IMR-90 (cell line): ENCODE measurements at regions not wholly inside any gene's neighbourhood (a gene's known extent, or its start where the extent isn't known, plus 50 kb on each side); places are given as distances from the start of the nearest gene placed in this dataset.

Experiments used
- CTCF ChIP-seq: conservative IDR thresholded peaks from 2 replicates; pipeline ENCODE4 v1.5.1; 2012; ENCODE audit warnings: mild to moderate bottlenecking, low read depth, low read length, improper control_type of control experiment
- MAFK ChIP-seq: IDR thresholded peaks from 2 replicates; pipeline ENCODE4 v1.6.1; 2012; ENCODE audit warnings: low read depth, low read length, improper control_type of control experiment
- NFE2L2 ChIP-seq: fragments of 150-350 bp; IDR thresholded peaks from 2 replicates; pipeline ENCODE4 v1.6.1; 2016; ENCODE audit warnings: low read depth, mild to moderate bottlenecking, low read length
- POLR2A ChIP-seq: IDR thresholded peaks from 2 replicates; pipeline ENCODE4 v1.6.1; 2012; ENCODE audit warnings: mild to moderate bottlenecking, low read depth, low read length
- RCOR1 ChIP-seq: IDR thresholded peaks from 2 replicates; pipeline ENCODE4 v1.6.1; 2012; ENCODE audit warnings: mild to moderate bottlenecking, low read length, improper control_type of control experiment; ENCODE audit not compliant: insufficient replicate concordance
- SMC3 ChIP-seq: fragments of 150-350 bp; IDR thresholded peaks from 2 replicates; pipeline ENCODE4 v1.6.1; 2016; ENCODE audit warnings: low read depth, mild to moderate bottlenecking, antibody characterized with exemption, low read length, moderate library complexity

GRCh38 chr2:75894170-75894569 lies 183.5 kb upstream of the GCFC2 start:
- TF ChIP-seq CTCF (no peak), POLR2A (no peak), MAFK (no peak), NFE2L2 (no peak), RCOR1 (no peak), SMC3 (no peak)
